ENCODE measurements at regions not wholly inside any gene's neighbourhood (a gene's known extent, or its start where the extent isn't known, plus 50 kb on each side); places are given as distances from the start of the nearest gene placed in this dataset.

DNA sequence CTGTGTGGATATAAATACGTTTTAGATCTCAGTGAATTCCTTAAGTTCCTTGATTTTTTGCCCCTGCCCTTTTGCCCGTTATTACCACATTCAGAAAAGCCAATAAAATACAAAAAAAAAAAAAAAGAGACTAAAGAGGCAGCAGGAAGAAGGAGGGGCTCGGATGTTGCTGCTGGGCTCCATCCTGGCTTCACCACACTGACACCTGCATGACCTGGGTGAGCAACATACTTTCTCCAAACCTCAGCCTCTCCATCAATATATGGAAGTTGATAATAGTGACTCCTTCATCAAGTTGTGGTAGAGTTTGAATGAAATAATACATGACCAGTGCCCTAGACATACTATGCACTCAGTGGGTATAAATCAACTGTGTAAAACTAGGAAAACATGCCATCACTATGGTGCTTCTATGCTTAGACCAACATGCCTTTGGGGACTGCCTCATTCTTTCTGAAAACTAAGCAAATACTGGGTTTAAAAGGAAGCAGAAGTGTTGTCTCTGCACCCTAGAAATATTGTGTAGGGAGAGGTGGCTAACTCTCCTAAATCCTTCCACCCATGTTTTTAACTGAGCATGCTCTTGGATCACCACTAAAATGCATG lies 243.0 kb downstream of the PIK3R1 start:
- TF ChIP-seq, protein P1, sequence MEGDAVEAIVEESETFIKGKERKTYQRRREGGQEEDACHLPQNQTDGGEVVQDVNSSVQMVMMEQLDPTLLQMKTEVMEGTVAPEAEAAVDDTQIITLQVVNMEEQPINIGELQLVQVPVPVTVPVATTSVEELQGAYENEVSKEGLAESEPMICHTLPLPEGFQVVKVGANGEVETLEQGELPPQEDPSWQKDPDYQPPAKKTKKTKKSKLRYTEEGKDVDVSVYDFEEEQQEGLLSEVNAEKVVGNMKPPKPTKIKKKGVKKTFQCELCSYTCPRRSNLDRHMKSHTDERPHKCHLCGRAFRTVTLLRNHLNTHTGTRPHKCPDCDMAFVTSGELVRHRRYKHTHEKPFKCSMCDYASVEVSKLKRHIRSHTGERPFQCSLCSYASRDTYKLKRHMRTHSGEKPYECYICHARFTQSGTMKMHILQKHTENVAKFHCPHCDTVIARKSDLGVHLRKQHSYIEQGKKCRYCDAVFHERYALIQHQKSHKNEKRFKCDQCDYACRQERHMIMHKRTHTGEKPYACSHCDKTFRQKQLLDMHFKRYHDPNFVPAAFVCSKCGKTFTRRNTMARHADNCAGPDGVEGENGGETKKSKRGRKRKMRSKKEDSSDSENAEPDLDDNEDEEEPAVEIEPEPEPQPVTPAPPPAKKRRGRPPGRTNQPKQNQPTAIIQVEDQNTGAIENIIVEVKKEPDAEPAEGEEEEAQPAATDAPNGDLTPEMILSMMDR (IDR thresholded peaks at IDR 0.05; ENCODE audit: insufficient read depth, low read depth, low read length), result no peak
- POLR2A ChIA-PET, result no interaction called here
- Histone ChIP-seq H3K36me3 (ENCODE audit: control insufficient read depth, insufficient read depth, low read length) (no peaks in the 10 kb centered on the region), H3K27me3 (ENCODE audit: control insufficient read depth, insufficient read depth, low read length) (no peaks in the 10 kb centered on the region), H3K4me3 (ENCODE audit: low read depth, low read length) (no peak overlapping the region)
- DNase-seq (ENCODE audit: low read depth), result no peak
- CTCF ChIA-PET, result interaction anchor here (0.6 to 4.5 kb wide), 2 partner anchors 156 to 172 kb away, joined by 3 to 26 read pairs; no protein-coding TSS in a partner anchor

DNA sequence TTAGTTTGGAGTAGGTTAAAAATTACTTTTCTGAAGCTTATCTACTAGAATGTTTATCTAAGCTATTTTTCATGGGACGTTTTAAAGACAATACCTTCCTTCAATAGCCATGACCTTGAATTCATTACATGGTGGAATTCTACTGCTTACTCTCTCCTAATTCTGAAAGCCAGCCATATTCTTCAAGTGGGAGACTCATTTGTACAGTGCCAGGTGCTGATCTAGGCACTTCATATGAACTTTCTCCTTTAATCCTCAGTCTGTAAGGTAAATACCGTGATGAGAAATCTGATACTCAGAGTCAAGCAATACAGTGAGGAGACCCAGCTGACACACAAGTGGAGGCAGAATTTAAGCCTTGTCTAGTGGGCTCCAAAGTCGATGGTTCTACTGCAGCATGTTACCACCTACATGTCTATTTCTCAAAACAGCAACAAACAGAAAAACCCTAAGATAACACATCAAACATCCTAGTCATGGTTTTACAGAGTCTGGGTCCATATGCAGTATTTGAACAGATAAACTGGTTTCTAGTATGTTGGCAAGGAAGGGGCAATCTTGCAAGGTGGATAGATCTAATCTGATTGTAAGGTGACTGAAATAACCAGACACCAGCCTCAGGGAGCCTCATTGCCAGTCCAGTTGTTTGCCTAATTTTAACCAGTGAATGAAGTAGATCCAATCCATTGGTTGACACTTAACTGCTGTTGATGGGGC lies 243.7 kb downstream of the PIK3R1 start:
- no peak overlapping the region for H3K4me3 ChIP-seq (ENCODE audit: low read depth, low read length)
- ChIA-PET CTCF (interaction anchor here (0.6 to 4.5 kb wide), 2 partner anchors 157 to 172 kb away, joined by 3 to 26 read pairs; no protein-coding TSS in a partner anchor), POLR2A (no interaction called here)
- TF ChIP-seq, protein P1 (IDR thresholded peaks at IDR 0.05; ENCODE audit: insufficient read depth, low read depth, low read length), result no peak
- no peaks in the 10 kb centered on the region for H3K36me3 ChIP-seq (ENCODE audit: control insufficient read depth, insufficient read depth, low read length)
- no peak for DNase-seq (ENCODE audit: low read depth)
- H3K27me3 ChIP-seq (ENCODE audit: control insufficient read depth, insufficient read depth, low read length), result no peaks in the 10 kb centered on the region

DNA sequence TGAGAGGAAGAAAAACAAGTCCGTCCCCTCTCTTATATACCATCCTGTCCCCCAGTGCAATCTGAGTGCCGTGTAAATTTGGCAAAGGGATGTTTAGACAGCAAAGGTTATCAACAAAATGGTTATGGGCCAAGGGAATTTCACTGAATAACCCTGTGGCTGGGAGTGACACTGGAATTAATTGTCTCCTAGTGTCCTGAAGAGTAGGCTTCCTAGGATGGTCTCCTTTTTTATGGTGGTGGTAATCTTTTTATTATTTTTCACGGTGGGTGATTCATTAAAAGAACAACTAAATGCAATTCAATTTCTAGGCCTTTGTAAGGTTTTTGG lies 244.2 kb downstream of the PIK3R1 start:
- CTCF ChIA-PET, result interaction anchor here (0.6 to 4.5 kb wide), 4 partner anchors 14 to 485 kb away, joined by 4 to 26 read pairs (median 4); no protein-coding TSS in a partner anchor
- TF ChIP-seq, protein P1 (IDR thresholded peaks at IDR 0.05; ENCODE audit: insufficient read depth, low read depth, low read length), result no peak
- POLR2A ChIA-PET, result no interaction called here

DNA sequence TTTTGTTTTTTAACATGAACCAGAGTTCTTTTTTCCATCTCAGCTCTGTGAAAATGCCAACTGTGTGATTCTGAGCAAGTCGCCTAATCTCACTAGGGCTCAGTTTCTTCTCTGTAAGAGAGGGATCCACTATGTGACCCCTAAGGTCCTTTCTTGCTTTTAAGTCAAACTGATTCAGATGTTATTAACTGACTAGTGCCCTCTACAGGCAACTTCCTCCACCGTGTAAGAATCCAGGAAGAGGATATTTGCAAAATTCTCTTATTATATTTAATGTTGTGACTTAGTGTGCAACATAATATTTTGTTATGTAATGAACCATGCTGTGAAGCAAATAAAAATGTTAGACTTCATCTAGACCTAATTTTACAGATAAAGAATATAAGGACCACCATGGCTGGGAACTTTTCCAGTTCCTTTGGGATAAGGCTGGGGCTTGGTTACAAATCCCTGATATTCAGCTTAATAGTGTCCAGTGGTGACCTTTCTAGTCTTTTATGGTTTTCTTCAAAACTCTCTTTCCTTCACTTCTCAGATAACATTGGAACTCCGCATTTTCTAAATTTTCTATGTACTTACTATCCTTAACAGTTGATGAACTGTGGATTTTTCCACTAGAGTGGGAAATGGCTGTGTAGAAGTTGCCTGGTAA lies 244.7 kb downstream of the PIK3R1 start:
- ChIA-PET CTCF (interaction anchor here (0.6 to 4.5 kb wide), 10 partner anchors 8 to 485 kb away, joined by 3 to 26 read pairs (median 4); no protein-coding TSS in a partner anchor), POLR2A (no interaction called here)
- no peak overlapping the region for H3K4me3 ChIP-seq (ENCODE audit: low read depth, low read length)
- TF ChIP-seq, protein P1 (IDR thresholded peaks at IDR 0.05; ENCODE audit: insufficient read depth, low read depth, low read length), result peak; percentile 71
- no peaks in the 10 kb centered on the region for H3K27me3 ChIP-seq (ENCODE audit: control insufficient read depth, insufficient read depth, low read length)
- DNase-seq (ENCODE audit: low read depth), result no peak
- H3K36me3 ChIP-seq (ENCODE audit: control insufficient read depth, insufficient read depth, low read length), result no peaks in the 10 kb centered on the region

More for the DNA sequence above, 244.2 kb downstream of the PIK3R1 start:
- no peaks in the 10 kb centered on the region for H3K36me3 ChIP-seq (ENCODE audit: control insufficient read depth, insufficient read depth, low read length)
- H3K27me3 ChIP-seq (ENCODE audit: control insufficient read depth, insufficient read depth, low read length), result no peaks in the 10 kb centered on the region
- H3K4me3 ChIP-seq (ENCODE audit: low read depth, low read length), result no peak overlapping the region
- no peak for DNase-seq (ENCODE audit: low read depth)

DNA sequence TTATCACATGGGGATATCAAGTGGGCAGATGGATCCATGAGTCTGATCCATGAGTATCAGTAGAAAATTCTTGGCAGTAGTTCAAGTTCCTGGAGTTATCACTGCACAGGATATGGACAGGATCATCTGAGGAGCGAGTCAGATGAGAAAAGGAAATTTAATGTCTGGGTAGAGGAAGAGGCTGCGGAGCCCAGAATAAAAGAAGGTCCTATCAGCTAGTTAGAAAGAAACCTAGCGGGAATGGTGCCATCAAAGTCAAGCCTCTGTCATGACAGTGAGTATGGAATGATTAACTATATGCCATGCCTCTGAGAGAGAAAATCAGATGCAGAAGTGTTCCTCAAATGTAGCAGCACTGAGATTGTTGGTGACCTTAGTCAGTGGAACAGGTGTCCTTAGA lies 248.1 kb downstream of the PIK3R1 start:
- Histone ChIP-seq H3K4me3 (ENCODE audit: low read depth, low read length) (no peak overlapping the region), H3K27me3 (ENCODE audit: control insufficient read depth, insufficient read depth, low read length) (no peaks in the 10 kb centered on the region), H3K36me3 (ENCODE audit: control insufficient read depth, insufficient read depth, low read length) (no peaks in the 10 kb centered on the region)
- no peak for DNase-seq (ENCODE audit: low read depth)
- TF ChIP-seq, protein P1 (IDR thresholded peaks at IDR 0.05; ENCODE audit: insufficient read depth, low read depth, low read length), result no peak
- CTCF ChIA-PET, result interaction anchor here (0.9 to 1.2 kb wide), 3 partner anchors 9 to 712 kb away, joined by 3 to 6 read pairs (median 4); no protein-coding TSS in a partner anchor
- POLR2A ChIA-PET, result no interaction called here

Data from BJ (cell line).